MM.1S (cell line): ENCODE measurements at regions not wholly inside any gene's neighbourhood (a gene's known extent, or its start where the extent isn't known, plus 50 kb on each side); places are given as distances from the start of the nearest gene placed in this dataset.

Experiments
- CTCF ChIP-seq: fragments of 300-600 bp; sonication (generic); IDR thresholded peaks from 2 replicates; pipeline ENCODE4 v1.5.1; 2016; ENCODE audit warnings: antibody characterized with exemption, low read length, mixed read lengths
- EZH2phosphoT487 ChIP-seq: fragments of 300-600 bp; sonication (generic); IDR thresholded peaks from 2 replicates; pipeline ENCODE4 v1.6.1; 2018; ENCODE audit warnings: antibody characterized with exemption, low read length

DNA sequence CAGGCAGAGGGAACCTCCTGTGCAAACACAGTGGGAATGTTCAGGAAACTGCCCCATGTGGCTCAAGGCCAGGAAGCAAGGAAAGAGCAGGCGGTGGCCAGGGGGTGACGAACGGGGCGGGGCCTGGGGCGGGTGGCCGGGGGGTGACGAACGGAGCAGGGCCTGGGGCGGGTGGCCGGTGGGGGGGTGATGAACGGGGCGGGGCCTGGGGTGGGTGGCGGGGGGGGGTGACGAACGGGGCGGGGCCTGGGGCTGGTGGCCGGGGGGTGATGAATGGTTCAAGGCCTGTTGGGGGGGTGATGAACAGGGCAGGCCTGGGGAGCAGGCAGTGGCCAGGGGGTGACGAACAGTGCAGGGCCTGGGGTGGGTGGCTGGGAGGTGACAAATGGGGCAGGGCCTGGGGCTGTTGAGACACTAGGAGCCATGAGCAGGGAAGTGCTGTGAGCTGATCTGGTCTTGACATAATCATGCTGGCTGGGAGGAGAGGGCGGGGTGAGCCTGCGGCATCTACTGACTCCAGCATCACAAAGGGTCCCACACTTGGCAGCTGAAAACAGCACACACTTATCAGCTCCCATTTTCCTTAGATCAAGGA is 62.7 kb upstream of the FBRSL1 start:
- TF ChIP-seq CTCF: no peak
- TF ChIP-seq EZH2phosphoT487: no peak
